CD4-positive, alpha-beta T cell treated with Interleukin-17A for 1 hour (primary cell): ENCODE measurements at regions not wholly inside any gene's neighbourhood (a gene's known extent, or its start where the extent isn't known, plus 50 kb on each side); places are given as distances from the start of the nearest gene placed in this dataset.

Source experiments
- DNase-seq: peaks from one replicate; pipeline ENCODE4 v3.0.0-alpha.2; 2020

DNA sequence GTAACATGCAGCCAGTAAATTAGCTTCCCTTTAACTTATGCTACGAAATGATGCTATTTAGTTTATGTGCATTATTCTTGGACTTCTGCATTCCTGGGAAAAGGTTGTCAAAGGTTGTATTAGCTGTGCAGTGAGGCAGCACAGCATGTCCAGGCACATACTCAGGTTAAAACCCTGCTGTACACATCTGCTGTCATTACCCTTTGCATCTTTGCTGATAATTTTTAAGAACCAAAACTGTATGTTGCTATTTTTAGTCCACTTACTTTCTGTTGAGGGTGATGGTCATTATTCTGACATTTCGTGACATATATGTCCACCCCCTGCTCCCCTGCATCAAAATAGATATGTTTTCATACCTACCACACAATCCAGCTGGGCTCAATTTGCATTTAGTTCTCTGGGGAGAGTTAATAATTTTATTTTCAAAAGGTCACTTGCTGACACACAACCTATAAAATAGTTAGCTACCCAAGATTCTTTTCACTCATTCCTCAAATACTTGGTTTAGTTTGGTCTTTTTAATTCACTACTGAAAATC lies 142.5 kb upstream of the SPACA1 start:
- no peak for DNase-seq

DNA sequence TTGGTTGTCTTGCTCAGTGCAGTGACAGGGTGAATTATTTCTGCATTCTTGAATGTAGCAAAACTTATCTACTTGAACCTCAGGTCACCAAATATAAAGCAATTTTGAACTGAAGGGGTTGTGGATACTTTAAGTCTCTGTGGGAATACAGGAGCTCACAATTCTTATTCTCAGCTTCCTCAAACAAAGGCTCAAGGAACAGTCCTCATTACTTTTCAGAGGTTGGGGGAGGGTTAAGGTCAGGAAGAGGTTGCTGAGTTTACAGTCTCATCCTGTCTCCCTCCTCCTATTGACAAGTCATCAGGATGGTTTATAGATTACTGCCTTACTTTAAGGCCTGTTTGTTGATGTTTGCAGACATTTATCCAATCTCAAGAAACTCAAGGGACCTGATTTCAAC lies 143.6 kb upstream of the SPACA1 start:
- no peak for DNase-seq

DNA sequence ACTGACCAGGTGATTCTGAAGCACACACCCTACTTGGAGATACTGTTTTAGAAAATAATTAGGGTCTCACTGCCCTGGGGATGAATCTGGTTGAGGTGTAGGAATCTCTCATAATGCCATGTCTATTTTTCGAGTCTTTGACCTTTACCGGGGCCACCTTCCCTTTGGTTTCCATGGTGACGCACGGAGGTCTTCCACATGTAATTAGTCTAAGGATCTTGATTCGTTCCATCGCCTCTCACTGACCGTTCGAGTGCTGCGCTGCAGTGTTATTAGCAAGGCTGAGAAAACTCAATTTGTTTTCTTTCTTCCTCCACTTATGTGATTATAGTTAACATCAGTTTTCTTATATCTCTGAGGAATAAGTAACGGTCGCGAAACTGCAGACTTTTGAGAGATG lies 144.3 kb upstream of the SPACA1 start:
- no peak for DNase-seq

DNA sequence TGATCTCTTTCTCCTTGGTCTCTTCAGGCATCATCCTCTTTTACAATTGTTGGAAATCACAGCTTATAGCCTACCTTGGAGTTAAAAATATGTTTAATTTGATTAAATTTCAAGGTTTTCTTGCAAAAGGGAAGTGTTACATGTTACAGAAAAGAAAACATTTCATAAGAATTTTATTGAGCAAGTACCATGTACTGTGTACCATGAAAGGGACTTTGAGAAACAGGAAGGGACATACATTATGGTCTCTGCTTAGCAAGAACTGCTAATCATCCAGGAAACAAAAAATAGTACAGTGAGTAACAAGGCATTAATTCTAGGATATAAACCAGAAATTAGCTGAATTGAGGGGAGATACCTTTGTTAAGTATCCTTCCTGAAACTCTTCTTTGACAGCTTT lies 145.3 kb upstream of the SPACA1 start:
- no peak for DNase-seq

DNA sequence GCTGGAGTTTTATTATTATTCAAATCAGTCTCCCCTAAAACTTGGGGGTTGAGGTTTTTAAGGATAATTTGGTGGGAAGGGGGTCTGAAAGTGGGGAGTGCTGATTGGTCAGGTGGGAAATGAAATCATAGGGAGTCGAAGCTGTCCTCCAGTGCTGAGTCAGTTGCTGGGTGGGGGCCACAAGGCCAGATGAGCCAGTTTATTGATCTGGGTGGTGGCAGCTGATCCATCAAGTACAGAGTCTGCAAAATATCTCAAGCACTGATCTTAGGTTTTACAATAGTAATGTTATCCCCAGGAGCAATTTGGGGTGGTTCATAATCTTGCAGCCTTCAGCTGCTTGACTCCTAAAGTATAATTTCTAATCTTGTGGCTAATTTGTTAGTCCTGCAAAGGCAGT lies 146.0 kb upstream of the SPACA1 start:
- no peak for DNase-seq

DNA sequence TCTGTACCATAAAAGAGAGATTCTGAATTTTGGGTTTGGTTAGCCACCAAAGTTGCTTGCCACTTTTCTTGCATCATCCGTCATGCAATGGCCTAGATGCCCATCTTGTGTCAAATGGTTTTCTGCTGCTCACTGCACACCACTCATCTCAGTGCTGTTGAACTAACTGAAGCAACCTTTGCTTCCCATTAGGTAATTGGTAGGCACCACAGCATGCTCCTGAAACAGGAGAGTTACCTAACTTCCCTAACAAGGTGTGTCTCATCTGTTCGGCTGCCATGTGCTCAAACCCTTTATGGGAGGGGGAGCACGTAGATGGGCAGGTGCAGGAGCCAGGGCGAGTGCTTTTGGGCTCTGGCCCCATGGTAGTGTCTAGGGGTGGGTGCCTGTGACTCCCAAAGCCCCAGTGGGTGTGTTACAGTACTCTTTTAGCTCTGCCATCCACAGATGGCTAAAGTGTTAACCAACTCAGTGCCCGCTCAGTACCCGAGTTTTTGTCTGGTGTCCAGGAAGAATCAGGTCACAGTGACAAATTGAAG lies 147.4 kb upstream of the SPACA1 start:
- no peak for DNase-seq

DNA sequence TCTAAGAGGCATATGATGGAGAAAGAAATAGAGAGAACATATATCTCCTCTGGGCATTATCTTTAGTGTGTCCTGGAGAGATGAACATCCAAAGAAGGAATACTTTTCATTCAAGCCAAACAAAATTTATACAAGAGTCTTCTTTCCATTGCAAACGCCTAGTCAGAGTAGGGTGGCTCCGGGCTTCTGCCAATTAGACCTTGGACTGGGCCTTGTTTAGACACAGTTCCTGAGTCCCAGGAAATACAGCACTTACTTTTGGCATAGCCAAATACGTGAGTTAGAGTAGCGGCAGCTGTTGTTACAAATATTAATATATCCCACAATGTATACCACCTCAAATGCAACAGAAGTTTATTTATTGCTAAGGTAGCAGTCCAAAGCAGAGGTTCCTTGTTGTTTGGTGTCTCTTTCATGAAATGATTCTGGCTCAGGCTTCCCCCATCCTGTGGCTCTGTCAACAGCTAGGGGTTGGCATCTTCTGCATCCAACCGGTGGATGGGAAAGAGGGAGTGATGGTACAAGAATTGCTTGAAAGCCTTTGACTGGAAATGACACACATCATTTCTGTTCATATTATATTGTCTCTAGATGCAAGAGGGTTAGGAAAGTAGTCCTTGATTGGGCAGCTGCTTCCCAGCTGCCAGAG lies 148.0 kb upstream of the SPACA1 start:
- DNase-seq = no peak

DNA sequence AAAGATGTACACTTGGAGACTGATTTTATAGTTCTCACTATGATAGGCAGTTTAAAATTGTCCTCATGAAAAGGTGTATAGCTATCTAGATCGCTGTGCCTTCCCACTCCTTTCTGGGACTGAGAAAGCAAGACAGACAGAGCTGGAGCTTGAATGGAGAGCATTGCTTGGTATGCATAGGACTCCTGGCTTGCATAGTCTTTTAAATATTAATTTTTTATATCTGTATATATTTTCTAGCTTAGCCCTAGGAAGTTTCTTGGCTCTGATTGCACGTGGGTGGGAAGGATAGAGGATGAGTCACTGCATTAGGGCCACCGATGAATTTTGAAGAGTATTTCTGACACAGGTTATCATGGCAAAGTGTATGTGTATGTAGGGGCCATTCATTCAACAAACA lies 150.0 kb upstream of the SPACA1 start:
- DNase-seq = no peak

DNA sequence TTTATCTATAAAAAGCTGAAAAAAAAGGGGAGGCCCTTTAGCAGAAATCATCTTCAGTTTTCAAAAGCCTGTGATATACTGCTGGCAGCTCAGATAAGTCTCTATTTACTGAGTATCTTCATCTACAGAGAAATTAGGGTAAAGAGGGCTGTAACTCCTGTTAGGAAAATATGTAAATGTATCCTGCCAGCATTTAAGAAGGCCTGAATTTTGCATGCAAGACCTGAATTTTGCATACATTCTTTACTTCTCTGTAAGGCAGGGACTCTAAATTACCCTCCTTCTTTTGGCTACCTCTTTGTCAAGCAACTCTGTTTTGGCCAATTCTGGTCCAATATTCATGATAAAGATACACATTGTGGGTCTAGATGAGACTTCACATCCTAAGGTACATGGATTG lies 150.6 kb upstream of the SPACA1 start:
- DNase-seq = no peak

DNA sequence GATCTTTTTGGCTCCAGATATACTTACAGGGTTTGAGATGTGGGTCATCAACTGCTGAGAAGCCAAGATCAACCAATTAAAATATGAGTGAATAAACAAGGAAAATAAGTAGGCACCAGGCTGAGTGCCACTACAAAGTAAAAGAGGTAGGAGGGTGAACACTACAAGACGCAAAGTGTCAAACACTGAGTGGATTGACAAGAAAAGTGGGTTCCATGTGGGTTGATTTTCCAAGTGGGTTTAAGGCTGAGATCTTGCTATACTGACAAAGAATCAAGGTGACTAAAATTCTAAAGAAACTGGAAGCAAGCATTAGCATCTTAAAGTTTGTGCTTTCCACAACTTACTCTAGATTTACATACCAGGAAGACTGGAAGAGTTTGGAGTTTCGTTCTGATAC lies 160.4 kb upstream of the SPACA1 start:
- no peak for DNase-seq

DNA sequence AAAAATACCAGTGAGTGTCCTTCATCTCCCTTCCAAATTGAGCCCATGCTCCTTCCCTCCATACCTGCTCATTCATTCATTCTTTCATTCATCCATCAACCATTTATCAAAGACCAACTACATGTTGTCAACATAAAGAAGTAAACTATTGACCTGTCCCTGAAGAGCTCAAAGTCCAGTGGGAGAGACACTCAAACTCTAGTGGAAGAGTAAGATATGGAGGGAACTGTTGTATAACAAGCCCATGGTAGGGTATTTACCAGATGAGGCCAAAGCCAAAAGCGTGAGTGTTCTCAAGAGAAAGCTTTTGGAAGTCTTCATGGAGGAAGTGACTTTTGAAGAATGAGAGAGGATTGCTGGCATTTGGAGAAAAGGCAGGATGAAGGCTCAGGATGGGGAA lies 163.4 kb upstream of the SPACA1 start:
- DNase-seq = no peak

DNA sequence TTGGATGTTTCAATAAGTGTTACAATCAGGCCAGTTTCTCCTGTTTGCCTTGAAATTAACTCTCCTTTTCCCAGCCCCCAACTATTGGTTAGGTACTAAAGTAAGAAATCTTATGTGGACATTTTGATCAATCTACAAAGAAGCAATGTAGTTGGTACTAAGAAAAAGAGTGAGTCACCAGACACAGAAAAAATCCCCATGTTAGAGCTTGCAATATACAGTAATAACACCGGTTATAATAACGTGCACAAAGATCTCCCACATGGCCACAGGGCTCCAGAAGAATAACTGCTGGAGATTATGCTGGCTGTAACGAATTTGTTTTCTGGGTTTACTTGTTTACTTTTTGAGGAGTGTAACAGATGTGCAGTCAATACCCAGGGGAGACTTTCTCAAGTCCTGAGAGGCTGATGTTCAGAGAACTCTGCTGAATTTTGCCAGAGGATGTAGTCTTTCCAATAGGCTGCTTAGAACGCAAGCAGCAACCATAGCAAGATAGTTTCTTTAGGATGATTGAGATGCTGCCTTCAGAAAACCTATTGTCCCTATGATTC lies 166.2 kb upstream of the SPACA1 start:
- no peak for DNase-seq

DNA sequence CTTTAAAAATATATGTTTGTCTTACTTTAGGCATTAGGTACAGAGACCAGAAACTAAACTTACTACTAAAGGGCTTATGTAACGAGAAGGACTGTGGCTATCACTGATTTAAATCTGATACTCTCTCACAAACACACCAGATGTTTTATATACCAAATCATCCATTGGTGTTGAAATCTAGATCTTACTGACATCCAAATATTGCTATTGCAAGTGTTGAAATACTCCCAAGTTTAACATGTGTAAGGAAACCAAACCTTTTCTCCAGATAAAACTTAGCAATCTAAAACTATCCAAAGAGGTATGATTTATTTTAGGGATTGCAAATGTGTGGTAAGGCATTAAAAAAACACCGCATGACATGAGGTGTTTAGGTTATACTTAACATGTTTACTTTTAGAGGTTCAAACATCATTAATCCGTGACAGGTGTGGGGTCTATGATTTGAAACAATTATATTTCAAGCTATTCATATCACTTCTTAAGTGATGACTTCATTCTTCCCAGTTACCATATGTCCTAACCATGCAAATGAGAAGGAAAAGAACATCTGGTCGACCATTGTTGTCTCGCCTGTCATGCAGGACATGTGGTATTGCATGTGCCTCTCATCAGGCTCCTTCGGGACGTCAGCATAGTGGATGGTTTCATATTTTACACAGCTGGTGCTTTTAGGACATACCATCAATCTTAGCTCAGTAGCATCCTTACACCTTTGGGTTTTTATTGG lies 168.3 kb upstream of the SPACA1 start:
- DNase-seq = no peak

DNA sequence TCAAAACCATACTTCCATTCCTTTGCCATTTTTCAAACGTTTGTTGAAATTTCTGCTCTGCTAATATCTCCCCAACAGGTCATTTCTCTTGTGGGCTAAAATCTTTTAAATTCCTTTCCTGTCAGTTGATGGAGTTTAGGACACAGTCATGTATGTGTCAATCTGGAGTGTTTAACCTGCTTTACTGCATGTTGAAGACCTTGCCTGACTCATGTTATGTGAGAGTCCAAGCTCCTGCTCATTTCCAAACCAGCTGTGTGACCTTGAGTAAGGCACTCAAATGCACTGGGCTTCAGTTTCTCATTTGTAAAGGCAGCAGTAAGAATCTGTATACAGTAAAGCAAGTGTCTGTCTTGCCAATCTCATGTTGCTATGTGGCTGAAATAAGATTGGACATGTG lies 171.9 kb upstream of the SPACA1 start:
- no peak for DNase-seq

DNA sequence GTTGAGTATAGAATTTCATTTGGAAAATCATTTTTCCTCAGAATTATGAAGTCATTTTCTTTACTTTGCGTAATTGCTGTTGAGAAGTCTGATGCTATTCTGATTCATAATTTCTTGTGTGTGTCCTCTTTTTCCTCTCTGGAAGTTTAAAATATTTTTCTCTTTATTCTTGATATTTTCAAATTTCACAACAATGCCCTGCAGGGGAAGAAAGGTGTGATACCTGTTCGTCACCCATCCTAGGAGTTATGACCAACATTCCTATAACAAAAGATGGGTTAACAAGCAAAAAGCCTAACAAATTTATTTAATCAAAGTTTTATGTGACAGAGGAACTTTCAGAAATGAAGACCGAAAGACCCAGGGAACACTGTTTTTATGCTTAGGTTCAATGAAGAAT lies 171.5 kb upstream of the AKIRIN2 start:
- DNase-seq = no peak

DNA sequence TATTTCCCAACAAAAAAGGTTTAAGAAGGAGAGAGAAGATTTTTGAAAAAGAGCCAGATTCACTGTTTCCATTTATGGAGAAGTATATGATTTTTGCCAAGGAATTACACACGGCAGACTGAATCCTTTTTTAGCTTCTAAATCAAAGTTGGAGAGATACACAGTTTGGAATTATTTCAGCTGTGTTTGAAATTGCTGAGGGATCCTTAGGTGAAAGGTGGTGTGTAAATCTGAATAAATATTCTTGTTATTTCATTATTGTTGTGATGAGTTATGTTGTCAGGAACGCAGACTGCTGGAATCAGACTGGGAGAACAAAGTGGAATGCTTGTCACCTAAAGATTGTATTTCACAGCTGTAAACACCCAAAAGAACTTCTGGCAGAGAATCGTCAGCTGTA lies 168.5 kb upstream of the AKIRIN2 start:
- DNase-seq = no peak

DNA sequence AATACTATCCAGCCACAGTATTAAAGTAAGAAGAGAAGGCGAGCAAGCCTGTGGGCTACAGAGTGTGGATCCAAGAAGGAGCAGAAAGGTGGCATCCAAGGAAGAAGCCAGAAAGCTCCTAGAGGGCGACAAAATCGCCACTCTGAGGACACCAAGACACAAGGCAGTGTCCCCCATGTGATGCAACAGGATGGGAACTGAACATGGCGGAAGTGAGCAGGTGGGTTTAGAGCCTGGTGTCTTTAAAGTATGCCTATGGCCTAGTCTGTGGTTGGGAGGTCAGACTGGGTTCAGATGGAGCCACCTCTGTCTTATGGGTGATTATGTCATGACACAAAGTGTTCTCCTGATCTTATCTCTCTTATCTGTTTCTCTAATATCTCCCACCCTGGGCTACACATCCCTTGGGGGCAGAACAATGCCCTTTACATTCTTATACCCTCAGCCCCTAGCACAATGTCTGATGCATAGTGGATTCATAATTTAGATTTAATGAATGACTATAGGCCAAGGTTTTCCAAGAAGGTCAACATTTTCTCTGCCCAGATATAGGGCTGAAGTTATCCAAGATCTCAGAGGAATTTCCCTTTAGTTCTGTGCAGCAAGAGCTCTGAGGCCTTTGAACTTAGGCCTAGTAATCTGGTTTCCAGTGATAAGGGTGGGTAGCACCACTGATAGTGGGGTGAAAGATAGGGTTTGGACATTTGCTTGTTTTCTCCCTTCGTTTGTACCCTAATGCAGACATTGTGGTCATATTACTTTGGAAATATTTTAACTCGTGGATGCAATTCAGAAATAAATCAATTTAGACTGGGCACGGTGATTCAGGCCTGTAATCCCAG lies 167.3 kb upstream of the AKIRIN2 start:
- DNase-seq = no peak

DNA sequence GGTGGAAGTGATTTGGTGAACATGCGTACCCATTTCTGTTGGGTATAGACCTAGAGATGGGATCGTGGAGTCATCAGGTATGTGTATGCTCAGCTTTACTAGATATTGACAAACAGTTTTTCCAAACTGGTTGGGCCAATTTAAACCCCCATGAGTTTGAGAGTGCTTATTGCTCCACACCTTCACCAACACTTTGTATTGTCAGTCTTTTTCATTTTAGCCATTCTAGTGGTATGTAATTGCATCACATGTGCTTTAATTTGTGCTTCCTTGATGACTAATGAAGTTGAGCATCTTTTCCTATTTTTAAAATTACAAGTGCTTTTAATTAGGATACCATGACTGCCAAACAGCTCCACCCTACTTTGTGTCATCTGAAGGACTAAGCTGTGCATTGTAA lies 158.9 kb upstream of the AKIRIN2 start:
- DNase-seq = no peak

DNA sequence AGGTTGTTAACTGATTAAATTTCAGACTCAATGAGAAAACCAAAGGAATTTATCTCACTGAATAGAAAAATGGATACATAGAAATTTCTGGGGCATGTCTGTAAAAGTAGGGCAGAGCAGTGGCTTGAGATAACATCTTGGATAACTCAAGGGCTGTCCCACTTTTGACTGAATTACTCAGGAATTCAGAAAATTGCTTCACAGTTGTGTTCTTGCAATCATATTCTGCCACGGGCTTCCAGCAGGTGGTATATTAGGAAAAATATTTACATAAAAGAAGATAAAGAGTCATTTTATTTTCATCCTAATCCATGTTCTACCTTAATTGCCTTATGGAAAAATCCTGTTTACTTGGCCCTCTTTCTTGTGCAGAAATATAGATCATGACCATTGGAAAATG lies 156.4 kb upstream of the AKIRIN2 start:
- DNase-seq = no peak

DNA sequence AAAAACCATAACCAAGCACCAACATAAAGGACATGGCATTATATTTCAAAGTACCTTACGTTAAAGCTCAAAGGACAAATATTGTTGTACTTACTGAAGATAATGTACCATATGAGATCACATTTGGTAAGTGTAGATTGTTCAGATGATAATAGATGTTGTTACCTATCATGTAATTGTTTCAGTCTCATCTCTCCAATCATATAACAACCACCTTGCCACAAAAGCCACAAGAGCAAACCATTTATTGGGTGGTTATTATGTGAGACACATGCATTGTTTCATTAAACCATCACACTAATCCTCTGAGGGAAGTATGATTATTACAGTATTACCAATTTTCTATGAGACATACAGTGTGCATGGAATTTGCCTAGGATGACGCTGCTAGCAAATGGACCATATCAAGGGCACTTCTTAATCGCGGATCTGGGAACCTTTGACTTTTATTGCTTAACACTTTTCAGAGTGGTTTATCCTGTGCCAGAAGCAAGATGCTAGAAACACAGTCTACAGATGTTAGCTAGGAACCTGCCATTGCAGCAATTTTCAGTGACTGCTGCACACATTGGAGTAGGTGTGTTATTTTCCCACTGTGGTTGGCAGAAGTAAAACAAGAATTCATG lies 149.8 kb upstream of the AKIRIN2 start:
- no peak for DNase-seq

DNA sequence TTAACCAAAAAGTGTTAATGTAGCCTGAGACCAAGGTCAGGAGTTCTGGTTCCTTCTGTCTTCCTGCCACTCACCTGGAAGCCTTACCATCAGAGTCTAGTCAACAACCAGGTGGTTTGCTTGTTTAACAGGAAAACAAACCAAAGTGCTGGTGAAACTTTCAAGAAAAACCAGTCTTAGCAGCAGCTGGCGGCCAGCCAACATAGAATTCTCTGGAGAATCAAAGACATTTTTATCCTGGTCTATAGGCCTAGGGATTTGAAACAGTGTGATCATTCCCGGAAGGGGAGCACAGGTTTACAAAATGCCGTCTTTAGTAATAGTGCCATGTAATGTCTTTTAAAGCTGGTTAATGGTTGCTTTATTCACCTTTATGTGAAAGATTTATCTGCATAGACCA lies 146.6 kb upstream of the AKIRIN2 start:
- no peak for DNase-seq

DNA sequence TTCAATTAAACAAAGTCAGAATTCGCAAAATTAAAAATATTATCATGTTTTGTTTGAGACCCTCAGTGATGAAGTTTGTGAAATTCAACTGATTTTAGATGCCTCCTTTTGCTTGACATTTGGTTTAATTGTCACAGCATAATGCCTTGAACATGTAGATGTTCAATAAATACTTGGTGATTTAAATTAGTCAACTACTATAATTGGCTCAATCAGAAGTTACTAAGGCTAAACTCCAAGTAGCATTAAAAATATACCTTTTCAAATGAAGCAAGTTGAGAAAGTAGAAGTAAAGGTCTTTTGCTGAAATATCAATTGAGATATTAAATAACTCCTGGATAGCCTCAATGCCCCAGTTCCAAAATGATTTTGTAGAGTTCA lies 145.8 kb upstream of the AKIRIN2 start:
- DNase-seq = no peak
